NCI-H1436 treated with DMSO at 0.1 percent for 48 hours (cell line): ENCODE measurements at regions not wholly inside any gene's neighbourhood (a gene's known extent, or its start where the extent isn't known, plus 50 kb on each side); places are given as distances from the start of the nearest gene placed in this dataset.

Experiments
- DNase-seq: peaks from one replicate; lab custom pipeline; 2025; lab: John Stamatoyannopoulos, UW

DNA sequence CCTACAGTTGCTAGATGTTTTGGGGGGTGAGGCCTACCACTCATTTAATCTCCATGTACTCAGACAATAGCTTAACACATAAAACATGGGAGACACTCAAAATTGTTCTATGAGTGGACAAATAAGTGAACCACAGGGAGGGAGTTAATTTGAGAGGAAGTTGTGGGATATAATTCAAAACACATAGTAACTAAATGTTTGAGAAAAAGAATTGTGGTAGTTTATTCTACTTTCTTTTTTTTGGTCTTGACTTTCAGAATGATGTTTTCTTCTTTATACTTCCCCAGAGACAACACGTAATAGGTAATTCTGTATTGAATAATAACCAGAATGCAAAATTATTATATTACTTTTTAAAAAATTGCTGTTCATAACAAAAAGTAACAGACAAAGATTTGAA, 453.8 kb downstream of the RFPL4B start:
- DNase-seq = no peak

DNA sequence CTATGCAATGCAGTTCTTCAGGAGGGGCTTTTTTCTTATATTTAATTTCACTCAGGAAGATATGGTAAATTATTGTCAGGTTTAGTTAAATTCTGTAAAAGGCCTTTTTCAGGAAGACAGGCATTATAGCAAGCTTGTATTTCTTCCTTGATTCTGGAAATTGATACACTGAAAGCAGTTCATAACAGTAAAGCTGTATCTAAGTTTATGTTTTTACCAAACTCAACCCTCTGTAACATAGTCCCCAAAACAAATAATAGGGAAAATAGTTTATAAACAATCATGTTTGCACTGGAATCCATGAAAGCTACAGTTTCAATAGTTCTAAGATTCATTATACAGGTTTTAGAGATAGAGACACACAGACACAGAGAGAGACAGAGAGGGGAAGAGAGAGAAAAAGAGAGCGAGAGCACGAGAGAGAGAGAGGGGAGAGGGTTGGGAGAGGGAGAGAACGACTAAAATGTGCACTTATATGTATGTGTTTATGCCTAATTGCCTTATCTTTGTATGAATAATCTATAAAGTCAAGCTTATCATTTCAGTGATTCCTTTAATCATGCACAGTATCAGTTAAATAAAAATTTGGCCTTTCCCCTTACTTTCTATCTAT, 454.4 kb downstream of the RFPL4B start:
- DNase-seq = no peak

DNA sequence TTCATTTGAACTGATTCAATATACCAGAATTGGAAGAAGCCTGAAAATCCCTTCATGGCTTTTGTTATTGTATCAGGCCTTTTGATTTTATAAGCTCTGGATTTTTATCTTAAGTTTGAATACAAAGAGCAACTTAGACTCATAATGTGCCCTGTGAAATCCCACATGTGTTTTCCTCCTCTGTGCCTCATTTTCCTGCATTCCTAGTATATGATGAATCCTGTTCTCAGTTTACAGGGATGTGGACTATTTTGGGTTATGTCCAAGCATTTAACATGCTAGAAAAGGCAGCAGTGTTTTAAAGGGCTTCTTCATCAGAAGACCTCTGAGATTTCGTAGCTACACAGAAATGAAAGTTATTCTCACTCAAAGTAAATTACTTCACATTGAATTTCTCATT, 455.0 kb downstream of the RFPL4B start:
- no peak for DNase-seq

DNA sequence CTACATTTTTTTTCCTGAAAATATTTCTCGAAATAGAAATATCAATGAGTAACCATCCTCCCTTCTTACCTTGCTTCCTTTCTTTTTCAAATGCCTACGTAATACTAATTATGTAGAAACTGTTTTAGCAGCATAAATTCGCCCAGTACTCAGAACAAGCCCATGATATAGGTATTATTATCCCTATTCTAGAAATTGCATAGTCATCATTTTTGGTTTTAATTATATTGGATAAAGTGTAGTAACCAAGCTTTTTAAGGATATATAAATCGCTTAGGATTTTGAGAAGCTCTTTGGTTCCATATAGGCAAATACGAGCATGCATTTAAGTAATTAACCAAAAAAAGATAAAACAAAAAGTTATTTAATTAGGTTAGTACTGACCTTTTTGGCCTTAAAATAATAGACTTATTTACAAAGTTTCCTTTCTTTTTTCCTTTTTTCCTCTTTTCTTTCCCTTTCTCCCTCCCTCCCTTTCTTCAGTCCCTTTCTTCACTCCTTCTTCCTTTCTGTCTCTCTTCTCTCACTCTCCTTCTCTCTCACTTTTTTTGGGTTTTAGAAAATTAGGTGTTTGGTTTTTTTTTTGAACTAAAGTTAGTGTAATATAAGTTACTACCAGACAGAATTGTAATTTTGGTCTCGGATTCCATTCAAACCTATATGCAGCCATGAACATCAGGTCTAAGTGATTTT, 457.7 kb downstream of the RFPL4B start:
- DNase-seq = no peak

DNA sequence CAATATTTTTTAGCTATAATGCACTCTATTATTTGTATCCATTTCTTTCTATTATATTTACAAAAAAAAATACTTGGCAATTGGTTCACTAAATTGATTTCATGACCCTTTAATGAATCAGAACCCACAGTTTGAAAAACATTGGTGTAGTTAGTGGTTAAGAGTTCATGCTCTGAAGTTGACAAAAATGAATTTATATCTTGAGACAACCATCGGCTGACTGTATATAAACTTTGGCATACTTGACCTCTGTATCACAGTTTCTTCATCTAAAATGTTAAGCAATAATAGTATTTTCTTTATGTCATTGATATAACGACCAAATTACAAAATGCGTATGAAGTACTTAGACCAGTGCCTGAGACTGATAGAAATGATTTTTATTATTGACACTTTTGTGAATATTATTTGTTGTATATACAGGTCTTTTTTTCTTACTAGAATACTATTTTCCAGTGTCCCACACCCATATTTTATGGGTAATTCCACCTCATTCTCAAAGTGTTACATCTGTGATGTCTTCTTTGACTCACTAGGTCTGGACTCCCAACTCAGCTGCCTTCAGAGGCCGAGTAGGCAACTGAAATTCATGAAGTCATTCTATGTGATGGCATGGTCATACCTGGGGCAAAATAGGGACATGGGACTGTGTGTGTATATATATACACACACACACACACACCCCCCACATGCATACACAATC, 459.2 kb downstream of the RFPL4B start:
- DNase-seq = no peak

DNA sequence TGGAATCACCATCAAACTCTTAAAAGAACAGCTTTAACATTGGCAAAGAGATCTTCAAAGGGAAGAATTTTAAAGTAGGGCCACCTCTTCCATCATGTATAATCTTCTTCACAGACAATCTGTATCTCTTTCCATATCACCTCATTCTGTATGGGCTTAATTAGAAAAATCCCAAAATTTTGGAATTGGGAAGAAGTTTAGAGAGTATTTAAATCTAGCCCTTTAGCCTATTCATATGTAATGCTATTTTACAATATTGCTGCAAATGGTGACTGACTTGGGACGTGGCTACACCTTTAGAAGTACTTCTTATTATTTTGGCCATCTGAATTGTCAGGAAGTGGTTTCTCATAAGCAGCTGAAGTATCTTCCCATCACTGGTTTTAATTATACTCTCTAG, 474.3 kb downstream of the RFPL4B start:
- DNase-seq = no peak

DNA sequence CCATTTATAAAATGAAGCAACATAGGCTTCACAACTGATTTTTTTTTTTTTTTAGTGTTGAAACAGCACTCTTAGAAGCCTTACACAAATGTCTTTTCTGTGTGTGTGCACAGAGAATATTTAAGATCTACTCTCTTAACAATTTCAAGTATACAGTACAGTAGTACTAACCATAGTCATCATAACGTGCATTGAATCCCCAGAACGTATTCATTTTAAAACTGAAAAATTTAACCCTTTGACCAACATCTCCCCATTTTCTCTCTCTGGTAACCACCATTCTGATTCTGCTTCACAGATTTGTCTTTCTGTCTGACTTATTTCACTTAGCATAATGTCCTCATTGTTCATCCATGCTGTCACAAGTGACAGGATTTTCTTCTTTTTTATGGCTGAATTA, 475.6 kb downstream of the RFPL4B start:
- DNase-seq = no peak

DNA sequence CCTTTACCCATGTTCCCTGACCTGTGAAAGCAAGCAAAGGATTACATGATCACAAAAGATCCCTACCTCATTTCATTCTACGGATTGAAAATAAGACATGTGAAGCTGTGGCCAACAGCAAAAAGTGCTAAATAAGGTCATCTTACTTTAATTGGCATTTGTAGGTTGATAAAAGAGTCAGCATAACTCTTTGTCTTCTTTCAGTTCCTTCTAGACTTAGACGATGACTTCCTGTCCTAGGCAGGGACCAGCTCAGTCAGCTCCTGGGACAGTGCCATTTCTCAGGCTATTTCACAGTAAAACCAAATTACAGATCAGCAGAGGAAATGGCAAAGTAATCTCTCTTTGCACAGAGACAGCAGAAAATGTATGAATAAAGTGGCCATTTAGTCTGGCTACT, 480.7 kb downstream of the RFPL4B start:
- DNase-seq = no peak

DNA sequence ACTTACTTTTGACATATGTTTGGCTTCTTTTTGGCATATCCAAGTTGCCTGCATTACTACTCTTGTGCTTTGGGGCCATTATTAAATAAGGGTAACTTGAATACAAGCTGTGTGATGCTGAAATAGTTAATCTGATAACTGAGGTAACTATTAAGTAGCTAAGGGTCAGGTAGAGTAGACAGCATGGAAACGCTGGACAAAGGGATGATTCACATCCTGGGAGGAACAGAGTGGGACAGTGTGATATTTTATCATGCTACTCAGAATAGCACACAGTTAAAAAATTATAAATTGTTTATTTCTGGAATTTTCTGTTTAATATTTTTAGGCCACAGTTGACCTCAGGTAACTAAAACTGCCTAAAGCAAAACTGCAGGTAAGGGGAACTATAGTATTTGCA, 483.9 kb downstream of the RFPL4B start:
- no peak for DNase-seq

DNA sequence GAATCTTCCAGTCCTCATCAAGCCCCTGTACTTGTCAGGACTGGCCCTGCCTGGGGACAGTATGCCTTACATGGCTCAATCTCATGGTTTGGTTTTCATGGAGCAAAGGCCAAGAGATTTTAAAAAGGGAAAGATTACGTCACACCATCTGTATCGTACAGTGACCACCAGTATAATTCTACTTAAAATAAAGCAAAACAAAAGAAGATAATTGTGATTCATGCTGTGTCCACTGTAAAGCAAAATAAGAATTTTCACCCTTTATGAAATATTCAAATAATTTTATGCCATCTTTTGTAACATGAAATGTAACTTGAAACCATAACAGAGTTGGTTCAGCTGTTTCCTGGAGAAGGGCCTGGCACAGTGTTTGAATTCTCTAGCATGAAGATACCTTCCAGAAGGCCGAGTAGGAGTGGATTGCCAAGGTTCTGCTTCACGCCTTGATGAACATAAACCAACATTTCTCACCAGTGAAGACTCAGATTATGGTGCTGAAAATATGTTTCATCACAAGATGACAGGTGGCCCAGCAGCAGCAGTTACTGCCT, 486.5 kb downstream of the RFPL4B start:
- no peak for DNase-seq

DNA sequence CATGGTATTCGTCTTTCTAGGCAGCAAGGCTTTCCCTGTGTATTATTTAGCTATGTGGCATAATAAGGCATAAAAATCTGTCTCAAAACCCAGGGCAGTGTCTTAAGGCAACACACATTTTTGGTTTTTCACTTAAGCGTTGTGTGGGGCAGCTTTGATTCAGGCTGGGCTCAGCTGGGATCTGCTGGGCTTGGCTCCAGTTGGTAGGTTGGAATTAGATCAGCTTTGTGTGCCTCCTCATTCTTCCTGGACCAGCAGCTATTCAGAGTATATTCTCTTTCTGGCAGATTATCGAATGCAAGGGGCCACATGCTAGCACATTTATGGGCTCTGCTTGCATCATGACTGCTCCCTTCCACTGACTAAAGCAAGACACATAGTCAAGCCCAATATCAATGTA, 487.9 kb downstream of the RFPL4B start:
- no peak for DNase-seq

DNA sequence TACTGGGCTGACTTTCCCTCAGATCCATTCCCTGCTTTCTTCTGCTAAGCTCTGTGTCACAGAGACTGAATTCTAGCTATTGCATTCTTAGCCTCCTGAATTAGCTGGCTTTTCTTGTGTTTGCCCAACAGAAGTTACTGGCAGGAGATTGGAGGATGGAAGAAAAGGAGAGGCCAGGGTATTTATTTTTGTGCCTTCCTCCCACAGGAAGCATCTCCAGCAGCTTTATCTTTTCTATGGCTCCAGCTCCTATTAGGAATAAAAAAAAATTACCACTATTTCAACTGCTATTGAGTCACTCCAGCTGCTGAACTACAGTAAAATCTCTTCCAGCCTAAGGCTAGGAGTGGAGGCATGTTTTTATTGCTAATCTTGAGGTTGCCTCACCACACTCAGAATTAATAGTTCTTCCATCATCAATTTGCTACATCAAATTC, 492.4 kb downstream of the RFPL4B start:
- DNase-seq = no peak

DNA sequence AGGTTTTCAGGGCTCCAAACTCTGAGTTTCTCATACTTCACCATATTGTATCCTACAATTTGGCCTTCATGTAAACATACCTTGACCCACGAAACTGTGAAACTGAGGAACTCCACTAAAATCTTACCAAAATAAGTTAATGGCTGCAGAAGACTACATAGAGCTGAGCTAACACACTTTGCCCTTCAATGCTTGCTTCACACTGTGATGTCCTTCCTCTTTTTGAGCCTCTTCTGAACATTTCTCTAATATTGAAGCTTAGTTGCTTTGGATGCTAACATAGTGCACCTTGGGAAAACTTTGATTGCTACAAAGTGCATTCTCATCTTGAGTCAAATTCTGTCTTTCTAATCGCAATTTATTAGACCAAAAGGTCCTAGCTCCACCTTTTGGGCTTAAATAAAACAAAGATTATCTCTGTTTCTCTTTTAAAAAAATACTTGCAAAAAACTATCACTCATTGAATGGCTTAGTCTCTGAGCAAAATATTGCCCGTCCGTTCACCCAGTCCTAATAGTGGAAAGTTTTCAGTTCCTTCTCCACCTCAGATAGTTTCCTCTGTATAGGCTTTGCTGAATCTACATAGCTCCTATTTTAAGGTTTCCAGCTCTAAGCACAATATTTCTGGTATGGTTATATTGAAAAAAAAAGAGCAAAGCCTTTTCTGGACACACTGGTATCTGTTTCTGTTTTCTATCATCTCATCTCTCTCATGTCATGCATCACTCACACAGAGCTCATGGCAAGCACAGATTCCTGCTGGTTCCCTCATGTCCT, 494.6 kb downstream of the RFPL4B start:
- DNase-seq = no peak

DNA sequence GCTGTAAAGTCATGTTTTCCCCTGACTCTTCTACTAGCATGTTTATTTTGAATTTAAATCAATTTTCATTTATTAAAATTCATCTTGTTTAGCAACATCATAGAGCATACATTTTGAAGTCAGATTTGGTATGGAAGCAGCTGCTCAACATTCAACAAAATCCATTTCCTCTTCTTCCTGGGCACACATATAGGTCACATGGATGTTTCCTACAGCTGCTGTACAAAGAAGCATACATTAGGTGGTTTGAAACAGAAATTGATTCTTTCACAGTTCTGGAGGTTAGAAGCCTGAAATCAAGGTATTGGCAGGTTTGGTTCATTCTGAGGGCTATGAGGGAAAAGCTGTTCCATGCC, 495.2 kb downstream of the RFPL4B start:
- DNase-seq = no peak

DNA sequence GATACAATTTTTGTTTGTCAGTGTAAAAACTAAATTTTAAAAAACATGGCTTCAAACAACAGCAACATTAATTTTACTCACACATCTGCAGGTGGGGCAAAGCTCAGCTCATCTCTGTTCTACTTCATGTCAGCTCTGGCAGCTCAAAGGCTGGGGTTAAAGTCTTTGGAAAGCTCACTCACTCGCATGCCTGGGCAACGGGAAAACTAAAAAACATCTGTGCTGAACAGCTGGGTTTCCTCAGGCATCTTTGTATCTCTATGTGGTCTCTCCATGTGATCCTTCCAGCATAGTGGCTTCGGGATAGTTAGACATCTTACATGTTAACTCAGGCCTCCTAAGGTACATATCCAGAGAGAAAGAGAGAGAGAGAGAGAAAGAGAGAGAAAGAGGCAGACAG, 499.6 kb downstream of the RFPL4B start:
- no peak for DNase-seq

DNA sequence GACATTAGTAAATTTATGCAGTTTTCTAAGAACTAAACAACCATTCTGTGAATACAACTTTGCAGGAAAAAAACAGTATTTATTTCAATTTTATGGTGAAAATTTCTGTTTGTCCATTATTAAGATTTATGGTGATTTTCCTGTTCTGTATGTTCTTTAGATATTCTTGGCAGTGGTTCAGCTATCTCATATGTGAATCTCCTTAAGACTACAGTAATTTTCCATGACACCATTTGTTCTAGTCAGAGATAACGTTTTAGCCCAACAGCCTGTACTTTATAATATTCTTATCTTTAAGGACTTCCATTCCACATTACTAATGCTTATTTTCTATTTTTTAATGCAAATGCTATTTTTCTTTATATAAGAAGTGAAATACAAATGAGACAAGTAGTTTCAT, 504.0 kb downstream of the RFPL4B start:
- no peak for DNase-seq

DNA sequence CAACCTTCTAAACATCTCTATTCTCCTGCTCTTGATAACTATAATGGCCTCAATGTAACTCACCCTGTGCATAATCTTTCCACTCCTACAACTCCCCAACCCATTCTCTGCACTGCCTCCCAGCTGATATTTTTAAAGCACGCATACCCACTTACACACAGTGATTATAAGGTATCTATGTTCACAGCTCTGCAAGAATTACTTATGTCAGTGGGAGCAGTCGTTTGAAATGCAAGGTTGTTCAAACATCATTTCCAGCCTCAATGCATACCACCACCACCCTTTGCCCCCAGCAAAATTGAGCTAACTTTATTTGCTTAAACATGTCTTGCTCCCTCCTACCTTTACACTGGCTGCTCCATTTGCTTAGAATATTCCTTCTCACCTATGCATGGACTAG, 506.0 kb downstream of the RFPL4B start:
- DNase-seq = no peak

DNA sequence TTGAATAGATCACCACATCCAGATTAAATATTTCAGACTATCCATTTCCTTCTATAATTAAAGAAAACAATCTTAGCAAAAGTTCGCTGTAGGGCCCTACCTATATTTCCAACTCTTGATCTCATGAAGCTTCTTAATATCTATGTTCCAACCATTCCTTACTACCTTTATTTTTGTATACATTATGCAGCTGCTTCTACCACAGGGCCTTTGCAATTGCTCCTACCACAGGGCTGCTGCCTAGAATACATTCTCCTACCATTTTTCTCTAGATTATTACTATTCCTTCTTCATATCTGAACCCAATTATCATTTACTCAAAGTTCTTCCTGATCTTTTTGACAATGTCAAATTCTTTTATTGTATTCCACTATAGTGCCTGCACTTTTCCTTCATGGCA, 516.6 kb downstream of the RFPL4B start:
- no peak for DNase-seq

DNA sequence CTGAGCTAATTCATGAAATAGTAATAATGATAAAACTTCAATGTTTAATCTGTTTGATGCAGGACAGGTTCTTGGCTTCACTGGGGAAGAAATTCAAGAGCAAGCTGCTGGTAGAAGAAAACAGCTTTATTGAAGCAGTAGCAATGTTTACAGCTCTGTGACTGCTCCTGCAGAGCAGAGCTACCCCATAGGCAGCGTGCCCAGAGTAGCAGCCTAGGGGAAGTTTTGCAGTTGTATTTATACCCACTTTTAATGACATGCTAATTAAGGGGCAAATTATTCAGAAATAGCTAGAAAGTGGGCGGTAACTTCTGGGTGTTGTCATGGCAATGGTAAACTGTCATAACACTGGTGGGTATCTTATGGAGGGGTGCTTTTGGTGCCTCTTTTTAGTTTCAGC, 518.0 kb downstream of the RFPL4B start:
- no peak for DNase-seq

DNA sequence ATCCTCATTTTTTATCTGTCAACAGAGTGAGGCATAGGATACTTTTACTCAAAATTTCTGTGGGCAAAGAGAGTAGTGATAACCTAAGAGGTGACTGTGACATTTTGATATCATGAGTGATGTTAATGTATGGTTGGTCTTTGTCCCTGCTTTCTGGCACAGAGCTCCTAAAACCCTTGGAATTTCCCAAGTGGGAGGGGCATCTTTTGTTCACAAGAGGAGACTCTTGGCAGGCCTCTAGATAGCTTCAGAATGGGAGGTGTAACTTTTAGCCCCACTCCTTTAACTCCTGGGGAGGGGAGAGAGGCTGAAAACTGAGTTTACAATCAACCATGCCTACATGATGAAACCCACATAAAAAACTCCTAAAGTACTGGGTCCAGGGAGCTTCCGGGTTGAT, 527.8 kb downstream of the RFPL4B start:
- DNase-seq = no peak

DNA sequence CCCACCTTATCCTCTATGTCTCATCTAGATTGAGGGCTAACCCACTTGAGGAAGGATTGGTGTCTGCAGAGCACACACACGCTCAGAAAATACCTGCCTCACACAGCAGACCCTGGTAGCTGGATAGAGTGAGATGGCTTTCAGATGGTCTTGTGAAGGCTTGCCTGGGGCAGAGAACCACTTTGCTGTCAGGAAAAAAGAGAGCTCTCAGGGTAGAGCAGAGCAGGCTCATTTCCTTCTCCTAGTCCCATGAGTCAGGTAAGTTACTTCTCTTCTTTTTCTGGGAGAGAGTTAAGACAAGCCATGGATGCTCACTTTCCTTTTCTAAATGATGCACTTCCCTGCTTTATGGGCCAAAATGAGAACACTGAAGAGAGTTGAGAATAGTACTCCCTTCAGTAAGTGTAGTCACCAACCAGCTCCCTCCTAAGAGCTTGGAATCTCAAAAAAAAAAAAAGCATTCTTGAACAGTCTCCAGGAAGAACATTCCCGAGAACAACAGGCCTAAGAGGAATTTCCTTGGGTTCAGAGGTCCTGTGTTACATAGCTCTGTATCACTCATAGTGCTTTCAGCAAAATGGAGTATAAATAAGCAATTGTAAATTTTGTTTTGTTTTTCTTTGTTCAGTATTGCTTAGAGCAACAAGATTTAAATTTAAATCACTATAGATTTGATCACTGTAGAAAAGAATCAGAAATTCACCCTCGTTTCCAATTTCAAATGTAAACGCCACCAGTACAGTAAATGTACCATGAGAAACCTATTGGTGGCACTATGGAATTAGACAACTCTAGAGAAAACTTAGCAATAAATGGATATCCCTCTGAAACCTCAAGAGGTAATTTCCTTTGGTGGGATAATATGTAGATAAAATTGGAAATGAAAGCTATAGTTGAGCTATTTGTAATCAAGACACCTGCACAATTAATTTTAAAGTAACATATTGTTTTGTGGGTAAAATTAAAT, 530.3 kb downstream of the RFPL4B start:
- DNase-seq = no peak
